HUES6 (cell line): ENCODE measurements at regions not wholly inside any gene's neighbourhood (a gene's known extent, or its start where the extent isn't known, plus 50 kb on each side); places are given as distances from the start of the nearest gene placed in this dataset.

Experiments
- H3K27ac ChIP-seq: 2 replicates; pipeline ENCODE4 v1.7.0; 2013; ENCODE audit warnings: low read depth, mild to moderate bottlenecking, low read length, inconsistent platforms
- H3K27me3 ChIP-seq: 2 replicates; pipeline ENCODE4 v1.6.1; 2013; ENCODE audit warnings: low read length; ENCODE audit not compliant: control insufficient read depth, insufficient read depth
- H3K36me3 ChIP-seq: 2 replicates; pipeline ENCODE4 v1.6.1; 2013; ENCODE audit warnings: low read length; ENCODE audit not compliant: control insufficient read depth, insufficient read depth
- H3K4me1 ChIP-seq: 2 replicates; pipeline ENCODE4 v1.6.1; 2013; ENCODE audit warnings: low read length; ENCODE audit not compliant: control insufficient read depth, insufficient read depth
- H3K4me3 ChIP-seq: 2 replicates; pipeline ENCODE4 v1.5.1; 2013; ENCODE audit warnings: low read depth, low read length
- H3K9ac ChIP-seq: one replicate; pipeline ENCODE4 v1.6.1; 2013; ENCODE audit warnings: mild to moderate bottlenecking, low read length
- H3K9me3 ChIP-seq: 2 replicates; pipeline ENCODE4 v1.6.1; 2013; ENCODE audit warnings: low read depth, low read length; ENCODE audit not compliant: control insufficient read depth, insufficient read depth

DNA sequence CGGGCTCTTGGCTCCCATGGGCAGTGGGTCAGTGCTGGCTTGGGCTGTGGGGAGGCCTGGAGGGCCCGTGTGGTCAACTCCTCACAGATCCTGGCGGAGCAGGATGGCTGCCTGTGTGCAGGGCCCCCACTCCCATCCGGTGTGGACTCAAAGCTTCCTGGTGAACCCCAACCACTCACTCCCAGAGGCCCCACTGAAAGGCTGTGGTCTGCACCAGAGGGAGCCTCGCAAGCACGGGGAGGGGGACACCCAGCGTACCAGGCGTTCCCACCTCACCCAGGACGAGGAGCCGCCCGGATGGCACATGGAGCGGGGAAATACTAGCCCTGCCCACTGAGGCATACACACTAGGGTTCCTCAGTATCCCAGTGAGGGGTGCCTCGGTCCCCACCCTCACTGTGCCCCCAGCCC is 75.4 kb upstream of the ACTRT2 start:
- Histone ChIP-seq H3K4me3 (no peak overlapping the region), H3K9ac (no peak overlapping the region), H3K27me3 (peaks cover 3% of the 10 kb centered on the region; the same call in 1 of the 2 replicates), H3K4me1 (no peaks in the 10 kb centered on the region), H3K27ac (no peak overlapping the region), H3K9me3 (peaks cover 37% of the 10 kb centered on the region), H3K36me3 (no peaks in the 10 kb centered on the region)

DNA sequence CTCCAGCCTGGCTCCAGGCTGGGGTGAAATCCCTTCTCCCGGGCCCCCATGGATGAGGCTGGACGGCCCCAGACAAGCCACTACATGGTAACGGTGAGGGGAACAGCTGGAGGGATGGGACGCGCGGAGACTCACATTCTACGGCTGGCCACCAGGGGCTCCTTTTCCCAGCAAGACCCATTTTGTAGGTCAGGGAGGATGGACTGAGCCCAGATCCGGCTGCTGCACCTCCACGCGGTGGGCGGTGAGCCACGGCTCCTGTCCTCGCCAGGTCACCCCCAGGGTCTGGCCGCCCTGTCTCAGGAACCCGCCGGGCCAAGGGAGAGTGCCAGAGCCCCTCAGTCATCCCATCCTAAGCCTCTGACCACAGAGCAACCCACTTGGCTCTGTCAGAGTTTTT is 75.0 kb upstream of the ACTRT2 start:
- Histone ChIP-seq H3K4me1 (no peaks in the 10 kb centered on the region), H3K27me3 (peaks cover 3% of the 10 kb centered on the region; the same call in 1 of the 2 replicates), H3K4me3 (no peak overlapping the region)

DNA sequence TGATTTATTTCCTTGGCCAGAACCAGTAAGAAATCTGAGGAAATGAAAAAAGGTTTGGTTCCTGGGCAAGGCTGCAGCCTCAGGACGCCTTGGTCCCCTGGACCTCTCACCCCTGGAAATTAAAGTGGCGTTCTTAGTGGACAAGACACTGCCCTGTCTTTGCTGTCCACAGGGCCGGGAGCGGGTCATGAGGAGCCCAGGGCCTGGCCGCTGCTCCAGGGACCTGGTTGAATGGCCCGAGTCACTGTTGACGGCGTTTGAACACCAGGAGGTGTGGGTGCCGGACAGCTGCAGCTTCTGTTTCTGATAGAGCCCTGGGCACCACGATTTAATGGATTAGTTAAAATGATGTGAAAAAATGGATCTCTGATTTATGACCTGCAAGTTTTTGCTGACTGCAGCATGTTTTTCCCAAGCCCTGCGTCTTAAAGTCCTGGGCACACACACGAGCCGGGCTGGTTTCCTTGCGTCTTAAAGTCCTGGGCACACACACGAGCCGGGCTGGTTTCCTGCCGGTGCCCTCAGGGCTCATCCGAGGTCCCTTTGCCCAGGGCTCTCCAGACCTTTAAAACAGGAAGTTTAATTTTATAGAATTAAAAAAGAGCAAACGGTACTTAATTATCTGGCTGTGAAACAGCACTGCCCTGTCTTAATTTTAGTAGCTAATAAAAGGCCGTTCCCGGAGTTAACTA is 74.1 kb upstream of the ACTRT2 start:
- peaks cover 3% of the 10 kb centered on the region; the same call in 1 of the 2 replicates for H3K27me3 ChIP-seq
- no peak overlapping the region for H3K4me3 ChIP-seq
- no peak overlapping the region for H3K27ac ChIP-seq
- H3K9me3 ChIP-seq = peaks cover 24% of the 10 kb centered on the region; the same call in 1 of the 2 replicates
- no peaks in the 10 kb centered on the region for H3K36me3 ChIP-seq
- H3K4me1 ChIP-seq = no peaks in the 10 kb centered on the region
- no peak overlapping the region for H3K9ac ChIP-seq

More for the DNA sequence above, 75.0 kb upstream of the ACTRT2 start:
- Histone ChIP-seq H3K36me3 (no peaks in the 10 kb centered on the region), H3K9me3 (peaks cover 33% of the 10 kb centered on the region), H3K27ac (no peak overlapping the region), H3K9ac (no peak overlapping the region)

DNA sequence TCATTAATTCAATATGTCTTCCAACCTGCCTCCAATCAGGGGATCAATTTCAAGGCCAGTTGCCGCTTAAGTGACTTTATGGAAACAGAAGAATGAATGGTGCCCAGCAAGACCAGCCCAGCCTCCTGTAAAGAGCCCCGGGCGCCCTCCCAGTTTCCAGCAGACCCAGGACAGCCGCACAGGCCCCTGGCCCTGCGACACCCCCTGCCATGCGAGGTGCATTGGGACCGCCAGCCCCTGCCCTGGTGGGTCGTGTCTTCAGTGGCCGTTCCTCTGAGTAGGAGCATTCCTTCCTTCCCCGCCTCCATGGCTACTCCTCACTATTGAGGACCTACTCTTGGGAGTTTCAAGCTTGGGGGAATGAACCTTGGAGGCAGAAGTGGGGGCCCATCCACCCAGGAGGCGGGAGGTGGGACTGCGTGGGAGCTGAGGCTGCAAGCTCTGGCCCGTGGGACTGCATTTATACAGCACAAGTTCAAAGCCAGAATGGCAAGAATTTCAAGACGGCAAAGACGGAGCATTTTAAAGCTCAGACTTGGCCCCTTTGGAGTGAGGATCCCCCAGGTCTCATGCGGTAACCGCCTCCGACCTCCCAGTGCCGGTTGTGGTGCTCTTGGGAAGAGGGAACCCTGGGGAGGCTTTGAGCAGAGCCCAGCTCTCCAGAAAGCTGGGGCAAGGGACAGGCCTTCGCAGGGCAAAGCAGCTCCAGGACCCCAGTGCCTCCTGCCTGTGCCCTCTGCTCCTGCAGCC is 73.1 kb upstream of the ACTRT2 start:
- Histone ChIP-seq H3K9ac (no peak overlapping the region), H3K9me3 (peaks cover 22% of the 10 kb centered on the region), H3K27ac (no peak overlapping the region), H3K27me3 (peaks cover 3% of the 10 kb centered on the region; the same call in 1 of the 2 replicates), H3K4me1 (no peaks in the 10 kb centered on the region), H3K4me3 (no peak overlapping the region), H3K36me3 (no peaks in the 10 kb centered on the region)

DNA sequence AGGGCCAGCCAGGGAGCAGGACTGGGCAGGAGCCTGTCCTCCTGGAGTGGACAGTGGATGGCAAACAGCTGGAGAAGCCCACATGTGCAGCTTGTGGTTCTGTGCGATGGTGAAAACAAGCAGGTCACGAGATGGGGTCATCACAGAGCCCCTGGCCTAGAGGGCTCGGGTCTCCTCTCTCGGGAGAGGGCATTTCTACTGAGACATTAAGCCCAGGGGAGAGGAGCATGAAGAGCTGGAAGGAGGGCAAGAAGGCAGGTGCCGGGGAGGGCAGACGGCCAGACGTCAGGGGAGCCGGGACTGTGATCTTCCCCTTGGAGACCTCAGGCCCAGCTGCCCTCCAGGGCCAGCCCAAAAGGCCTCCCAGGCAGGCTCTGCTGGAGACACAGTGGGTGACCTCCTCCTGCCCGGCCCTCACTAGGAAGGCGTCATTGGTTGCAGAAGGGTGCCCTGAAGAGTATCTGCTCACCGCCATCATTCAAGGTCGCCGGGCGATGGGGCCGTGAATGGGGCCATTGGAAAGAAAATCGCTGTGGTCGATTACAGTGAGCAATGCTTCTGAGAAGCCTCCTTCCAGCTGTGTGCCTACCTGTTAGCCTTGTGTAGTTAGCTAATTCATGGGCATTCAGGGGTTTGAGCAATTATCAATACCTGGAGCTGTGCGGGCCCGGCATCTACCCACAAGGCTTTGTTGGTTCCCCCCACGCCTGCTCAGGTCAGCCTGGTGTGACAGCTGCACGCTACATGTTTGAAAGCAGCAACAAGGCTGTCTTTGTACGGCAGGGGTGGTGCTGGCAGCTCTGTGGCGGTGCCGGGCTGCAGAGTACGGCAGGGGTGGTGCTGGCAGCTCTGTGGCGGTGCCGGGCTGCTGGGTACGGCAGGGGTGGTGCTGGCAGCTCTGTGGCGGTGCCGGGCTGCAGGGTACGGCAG is 72.3 kb upstream of the ACTRT2 start:
- Histone ChIP-seq H3K36me3 (no peaks in the 10 kb centered on the region), H3K27ac (no peak overlapping the region), H3K9ac (no peak overlapping the region), H3K4me1 (no peaks in the 10 kb centered on the region), H3K27me3 (peaks cover 2% of the 10 kb centered on the region; the same call in 1 of the 2 replicates), H3K4me3 (no peak overlapping the region), H3K9me3 (peaks cover 26% of the 10 kb centered on the region)

DNA sequence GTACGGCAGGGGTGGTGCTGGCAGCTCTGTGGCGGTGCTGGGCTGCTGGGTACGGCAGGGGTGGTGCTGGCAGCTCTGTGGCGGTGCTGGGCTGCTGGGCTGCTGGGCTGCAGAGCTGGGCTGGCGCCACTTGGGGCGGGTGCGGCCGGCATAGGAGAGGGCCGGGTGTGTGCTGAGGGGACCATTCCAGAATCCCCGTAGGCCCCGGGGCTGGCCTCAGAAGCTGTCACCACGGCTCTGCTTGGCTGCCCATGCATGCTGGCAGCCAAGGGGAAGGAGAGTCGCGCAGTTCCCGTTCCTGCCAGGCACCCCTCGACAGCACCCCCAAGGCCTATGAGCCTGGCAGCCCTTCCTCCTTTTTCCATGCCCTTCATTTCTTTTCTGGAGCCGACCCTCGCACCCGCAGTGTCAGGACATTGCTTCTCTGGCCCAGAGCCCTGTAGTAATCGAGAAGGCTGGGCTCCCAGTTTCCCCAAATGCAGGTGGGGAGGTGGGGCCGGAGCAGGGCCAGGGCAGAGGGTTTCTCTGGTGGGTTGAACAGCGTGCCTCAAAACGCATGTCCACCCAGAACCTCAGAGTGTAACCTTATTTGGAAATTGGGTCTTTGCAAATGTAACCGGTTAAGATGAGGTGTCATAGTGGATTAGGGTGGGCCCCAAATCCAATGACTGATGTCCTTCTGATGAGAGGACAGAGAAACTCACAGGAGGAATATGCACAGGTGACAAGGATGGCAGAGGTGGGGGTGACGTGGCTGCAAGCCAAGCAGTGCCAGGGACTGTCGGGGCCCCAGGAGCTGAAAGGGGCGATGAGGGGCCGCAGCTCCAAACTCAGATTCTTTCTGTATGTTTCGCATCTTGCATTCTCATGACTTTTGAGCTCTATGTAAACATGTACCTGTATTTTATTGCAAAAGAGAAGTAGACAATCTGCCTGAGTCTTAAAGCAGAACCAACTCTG is 71.0 kb upstream of the ACTRT2 start:
- H3K27me3 ChIP-seq = no peaks in the 10 kb centered on the region
- no peaks in the 10 kb centered on the region for H3K36me3 ChIP-seq
- H3K4me3 ChIP-seq = no peak overlapping the region
- H3K9me3 ChIP-seq = peaks cover 25% of the 10 kb centered on the region
- H3K27ac ChIP-seq = no peak overlapping the region
- H3K9ac ChIP-seq = no peak overlapping the region
- no peaks in the 10 kb centered on the region for H3K4me1 ChIP-seq

DNA sequence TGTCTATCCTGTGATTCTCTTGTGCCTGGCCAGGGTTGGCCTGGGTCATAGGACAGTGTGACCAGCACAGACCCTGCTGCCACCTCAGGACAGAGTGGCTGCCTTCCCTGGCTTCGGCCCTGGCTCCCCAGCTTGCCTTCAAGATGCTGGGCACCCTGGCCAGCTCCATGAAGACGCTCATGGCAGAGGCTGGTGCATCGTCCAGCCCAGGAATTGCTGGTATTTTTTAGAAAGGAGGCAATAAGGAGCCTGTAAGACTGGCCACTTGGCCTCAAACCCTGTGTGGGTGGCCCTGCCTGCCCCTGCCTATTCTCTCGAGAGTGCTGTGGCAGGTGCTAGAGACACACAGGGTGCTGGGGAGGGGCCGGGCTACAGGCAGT is 70.4 kb upstream of the ACTRT2 start:
- no peaks in the 10 kb centered on the region for H3K36me3 ChIP-seq
- no peaks in the 10 kb centered on the region for H3K4me1 ChIP-seq
- H3K9me3 ChIP-seq = peaks cover 31% of the 10 kb centered on the region
- H3K27ac ChIP-seq = no peak overlapping the region
- no peaks in the 10 kb centered on the region for H3K27me3 ChIP-seq
- no peak overlapping the region for H3K4me3 ChIP-seq
- no peak overlapping the region for H3K9ac ChIP-seq

DNA sequence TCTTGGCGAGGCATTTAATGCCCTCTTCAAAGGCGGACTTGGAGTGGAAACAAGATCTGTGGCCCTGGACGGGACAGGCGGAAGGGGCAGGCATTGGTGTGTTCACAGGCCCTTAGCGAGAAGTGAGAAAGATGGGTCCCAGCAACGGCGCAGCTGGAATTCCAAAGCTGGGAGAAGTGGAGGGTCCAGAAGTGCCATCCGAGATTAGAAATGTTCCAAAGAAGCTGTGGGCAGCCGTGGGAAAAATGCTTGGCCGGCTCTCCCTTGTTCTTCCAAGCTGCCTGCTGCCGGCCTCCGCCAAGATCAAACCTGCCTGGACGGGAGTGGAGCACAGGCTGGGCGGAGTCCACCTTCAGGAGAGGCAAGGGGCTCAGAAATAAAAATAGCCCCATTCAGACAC is 69.4 kb upstream of the ACTRT2 start:
- no peak overlapping the region for H3K9ac ChIP-seq
- no peaks in the 10 kb centered on the region for H3K27me3 ChIP-seq
- no peaks in the 10 kb centered on the region for H3K36me3 ChIP-seq
- peaks cover 39% of the 10 kb centered on the region for H3K9me3 ChIP-seq
- no peaks in the 10 kb centered on the region for H3K4me1 ChIP-seq
- no peak overlapping the region for H3K4me3 ChIP-seq
- no peak overlapping the region for H3K27ac ChIP-seq

DNA sequence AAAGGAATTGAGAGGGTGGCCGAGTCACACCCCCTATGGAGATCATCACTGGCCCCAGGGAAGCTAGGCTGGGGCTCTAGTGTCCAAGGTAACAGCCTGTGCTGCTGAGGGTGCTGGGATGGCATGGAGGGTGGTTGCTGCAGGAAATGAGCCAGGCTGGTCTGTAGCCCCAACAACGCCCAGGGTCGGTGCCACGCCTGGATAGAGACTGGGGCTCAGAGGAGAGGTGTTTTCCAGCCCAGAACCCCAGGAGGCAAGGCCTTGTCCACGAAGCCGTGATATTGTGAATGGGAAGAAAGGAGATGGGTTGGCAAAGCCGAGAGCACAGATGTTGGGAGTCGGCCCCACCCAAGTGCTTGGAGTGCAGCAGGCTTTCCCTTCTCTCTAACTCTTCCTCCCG is 68.9 kb upstream of the ACTRT2 start:
- Histone ChIP-seq H3K9ac (no peak overlapping the region), H3K4me3 (no peak overlapping the region), H3K4me1 (no peaks in the 10 kb centered on the region), H3K9me3 (peaks cover 42% of the 10 kb centered on the region), H3K36me3 (no peaks in the 10 kb centered on the region), H3K27ac (no peak overlapping the region), H3K27me3 (no peaks in the 10 kb centered on the region)

DNA sequence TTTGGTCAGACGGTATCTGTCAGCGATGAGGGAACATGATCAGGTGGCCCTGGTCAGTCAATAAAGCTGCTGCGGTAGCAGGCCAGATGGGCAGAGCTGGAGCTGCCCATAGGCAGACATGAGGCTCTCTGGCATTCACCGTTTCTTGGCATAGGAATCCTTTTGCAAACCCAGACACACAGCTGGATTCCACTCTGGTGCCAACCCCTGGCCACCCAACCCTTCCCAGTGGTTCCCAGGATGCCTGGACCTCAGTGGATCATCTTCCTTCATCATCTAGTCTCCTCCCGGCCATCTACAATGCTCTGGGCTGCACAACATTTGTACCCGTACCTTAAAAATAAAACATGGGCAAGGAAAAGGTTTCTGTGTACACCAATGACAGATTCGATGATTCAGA is 68.3 kb upstream of the ACTRT2 start:
- Histone ChIP-seq H3K4me3 (no peak overlapping the region), H3K4me1 (no peaks in the 10 kb centered on the region), H3K27me3 (no peaks in the 10 kb centered on the region), H3K9me3 (peaks cover 45% of the 10 kb centered on the region), H3K9ac (no peak overlapping the region), H3K36me3 (no peaks in the 10 kb centered on the region), H3K27ac (no peak overlapping the region)
